ENCODE measurements at regions not wholly inside any gene's neighbourhood (a gene's known extent, or its start where the extent isn't known, plus 50 kb on each side); places are given as distances from the start of the nearest gene placed in this dataset.

- ChIA-PET POLR2A (no interaction called here), CTCF (no interaction called here)
- DNase-seq: no peak
- Mint-ChIP-seq H3K27me3 (no peaks in the 10 kb centered on the region), H3K9me3 (ENCODE audit: low read depth) (peaks cover 21% of the 10 kb centered on the region), H3K36me3 (ENCODE audit: low read depth) (no peaks in the 10 kb centered on the region), H3K27ac (no peak overlapping the region), H3K4me3 (no peak overlapping the region), H3K4me1 (no peaks in the 10 kb centered on the region)
- ATAC-seq: no peak
- intact Hi-C loops (cut with DNase I, micrococcal nuclease): no loop called here
Measured at GRCh38 chr13:37226971-37227370, 121.5 kb upstream of the CSNK1A1L start.

GRCh38 chr13:37225414-37226070 is 120.1 kb upstream of the CSNK1A1L start:
- DNase-seq (no peak), ATAC-seq (no peak)
- POLR2A ChIA-PET: no interaction called here
- H3K9me3 Mint-ChIP-seq (ENCODE audit: low read depth): peaks cover 21% of the 10 kb centered on the region
- H3K36me3 Mint-ChIP-seq (ENCODE audit: low read depth): no peaks in the 10 kb centered on the region
- no peak overlapping the region for H3K4me3 Mint-ChIP-seq
- no peaks in the 10 kb centered on the region for H3K4me1 Mint-ChIP-seq
- H3K27ac Mint-ChIP-seq: no peak overlapping the region
- CTCF ChIA-PET: interaction anchor here (0.7 kb wide), 1 partner anchor 160 kb away, joined by 3 read pairs; no protein-coding TSS in a partner anchor
- no peaks in the 10 kb centered on the region for H3K27me3 Mint-ChIP-seq
- intact Hi-C loops (cut with DNase I, micrococcal nuclease): no loop called here

- POLR2A ChIA-PET: no interaction called here
- CTCF ChIA-PET: no interaction called here
- no peak for DNase-seq
Measured at GRCh38 chr13:37216331-37216730, 110.9 kb upstream of the CSNK1A1L start.

GRCh38 chr13:37212826-37213225 is 107.4 kb upstream of the CSNK1A1L start:
- Mint-ChIP-seq H3K4me1 (no peaks in the 10 kb centered on the region), H3K27me3 (no peaks in the 10 kb centered on the region), H3K4me3 (no peak overlapping the region), H3K9me3 (ENCODE audit: low read depth) (no peaks in the 10 kb centered on the region), H3K36me3 (ENCODE audit: low read depth) (no peaks in the 10 kb centered on the region), H3K27ac (no peak overlapping the region)
- ATAC-seq (no peak), DNase-seq (no peak)
- ChIA-PET POLR2A (no interaction called here), CTCF (no interaction called here)
- intact Hi-C loops (cut with DNase I, micrococcal nuclease): no loop called here

More at GRCh38 chr13:37216331-37216730, 110.9 kb upstream of the CSNK1A1L start:
- no peak for ATAC-seq
- Mint-ChIP-seq H3K9me3 (ENCODE audit: low read depth) (no peaks in the 10 kb centered on the region), H3K27ac (no peak overlapping the region), H3K4me1 (no peaks in the 10 kb centered on the region), H3K4me3 (no peak overlapping the region), H3K36me3 (ENCODE audit: low read depth) (no peaks in the 10 kb centered on the region), H3K27me3 (no peaks in the 10 kb centered on the region)
- intact Hi-C loops (cut with DNase I, micrococcal nuclease): no loop called here

- DNase-seq: no peak
- H3K4me1 Mint-ChIP-seq: no peaks in the 10 kb centered on the region
- intact Hi-C loops (cut with DNase I, micrococcal nuclease): no loop called here
- H3K36me3 Mint-ChIP-seq (ENCODE audit: low read depth): no peaks in the 10 kb centered on the region
- CTCF ChIA-PET: no interaction called here
- POLR2A ChIA-PET: no interaction called here
- H3K4me3 Mint-ChIP-seq: no peak overlapping the region
- no peaks in the 10 kb centered on the region for H3K27me3 Mint-ChIP-seq
- no peak for ATAC-seq
- H3K27ac Mint-ChIP-seq: no peak overlapping the region
- no peaks in the 10 kb centered on the region for H3K9me3 Mint-ChIP-seq (ENCODE audit: low read depth)
Measured at GRCh38 chr13:37211487-37211886, 106.0 kb upstream of the CSNK1A1L start.

GRCh38 chr13:37209621-37210580 is 104.4 kb upstream of the CSNK1A1L start:
- no peaks in the 10 kb centered on the region for H3K27me3 Mint-ChIP-seq
- H3K27ac Mint-ChIP-seq: no peak overlapping the region
- POLR2A ChIA-PET: no interaction called here
- H3K36me3 Mint-ChIP-seq (ENCODE audit: low read depth): no peaks in the 10 kb centered on the region
- H3K9me3 Mint-ChIP-seq (ENCODE audit: low read depth): no peaks in the 10 kb centered on the region
- intact Hi-C loops (cut with DNase I, micrococcal nuclease): no loop called here
- DNase-seq (no peak), ATAC-seq (no peak)
- no peak overlapping the region for H3K4me3 Mint-ChIP-seq
- no peaks in the 10 kb centered on the region for H3K4me1 Mint-ChIP-seq
- CTCF ChIA-PET: interaction anchor here (0.6 to 0.8 kb wide), 2 partner anchors 9 to 1232 kb away, joined by 3 to 4 read pairs; no protein-coding TSS in a partner anchor

GRCh38 chr13:37207691-37208451 is 102.4 kb upstream of the CSNK1A1L start:
- ChIA-PET POLR2A (no interaction called here), CTCF (no interaction called here)
- Mint-ChIP-seq H3K9me3 (ENCODE audit: low read depth) (no peaks in the 10 kb centered on the region), H3K36me3 (ENCODE audit: low read depth) (no peaks in the 10 kb centered on the region), H3K4me3 (no peak overlapping the region), H3K27ac (no peak overlapping the region), H3K4me1 (no peaks in the 10 kb centered on the region), H3K27me3 (no peaks in the 10 kb centered on the region)
- intact Hi-C loops (cut with DNase I, micrococcal nuclease): no loop called here
- DNase-seq (no peak), ATAC-seq (no peak)

GRCh38 chr13:37202264-37202663 is 96.8 kb upstream of the CSNK1A1L start:
- CTCF ChIA-PET: no interaction called here
- POLR2A ChIA-PET: no interaction called here

GRCh38 chr13:37201081-37201480 is 95.6 kb upstream of the CSNK1A1L start:
- ATAC-seq: no peak
- no peak for DNase-seq
- ChIA-PET CTCF (interaction anchor here (1.0 kb wide), 1 partner anchor 10 kb away, joined by 4 read pairs; no protein-coding TSS in a partner anchor), POLR2A (no interaction called here)
- H3K4me3 Mint-ChIP-seq: no peak overlapping the region
- no peaks in the 10 kb centered on the region for H3K36me3 Mint-ChIP-seq (ENCODE audit: low read depth)
- no peaks in the 10 kb centered on the region for H3K9me3 Mint-ChIP-seq (ENCODE audit: low read depth)
- no peak overlapping the region for H3K27ac Mint-ChIP-seq
- intact Hi-C loops (cut with DNase I, micrococcal nuclease): no loop called here
- no peaks in the 10 kb centered on the region for H3K4me1 Mint-ChIP-seq
- no peaks in the 10 kb centered on the region for H3K27me3 Mint-ChIP-seq

More at GRCh38 chr13:37202264-37202663, 96.8 kb upstream of the CSNK1A1L start:
- Mint-ChIP-seq H3K27ac (no peak overlapping the region), H3K36me3 (ENCODE audit: low read depth) (no peaks in the 10 kb centered on the region), H3K4me1 (no peaks in the 10 kb centered on the region), H3K27me3 (no peaks in the 10 kb centered on the region), H3K4me3 (no peak overlapping the region), H3K9me3 (ENCODE audit: low read depth) (no peaks in the 10 kb centered on the region)
- DNase-seq: no peak
- ATAC-seq: no peak
- intact Hi-C loops (cut with DNase I, micrococcal nuclease): no loop called here

- Mint-ChIP-seq H3K4me3 (no peak overlapping the region), H3K27me3 (no peaks in the 10 kb centered on the region), H3K9me3 (ENCODE audit: low read depth) (no peaks in the 10 kb centered on the region), H3K27ac (no peak overlapping the region), H3K36me3 (ENCODE audit: low read depth) (no peaks in the 10 kb centered on the region), H3K4me1 (no peaks in the 10 kb centered on the region)
- ChIA-PET POLR2A (no interaction called here), CTCF (interaction anchor here (0.5 kb wide), 1 partner anchor 186 kb away, joined by 3 read pairs; no protein-coding TSS in a partner anchor)
- intact Hi-C loops (cut with DNase I, micrococcal nuclease): no loop called here
- ATAC-seq: no peak
- no peak for DNase-seq
Measured at GRCh38 chr13:37198629-37199028, 93.2 kb upstream of the CSNK1A1L start.

- Mint-ChIP-seq H3K9me3 (ENCODE audit: low read depth) (no peaks in the 10 kb centered on the region), H3K4me1 (no peaks in the 10 kb centered on the region), H3K27me3 (no peaks in the 10 kb centered on the region), H3K36me3 (ENCODE audit: low read depth) (no peaks in the 10 kb centered on the region), H3K4me3 (no peak overlapping the region), H3K27ac (no peak overlapping the region)
- ChIA-PET POLR2A (no interaction called here), CTCF (no interaction called here)
- ATAC-seq (no peak), DNase-seq (no peak)
- intact Hi-C loops (cut with DNase I, micrococcal nuclease): no loop called here
Measured at GRCh38 chr13:37195621-37196020, 90.2 kb upstream of the CSNK1A1L start.
